ENCODE measurements at regions not wholly inside any gene's neighbourhood (a gene's known extent, or its start where the extent isn't known, plus 50 kb on each side); places are given as distances from the start of the nearest gene placed in this dataset.

DNA sequence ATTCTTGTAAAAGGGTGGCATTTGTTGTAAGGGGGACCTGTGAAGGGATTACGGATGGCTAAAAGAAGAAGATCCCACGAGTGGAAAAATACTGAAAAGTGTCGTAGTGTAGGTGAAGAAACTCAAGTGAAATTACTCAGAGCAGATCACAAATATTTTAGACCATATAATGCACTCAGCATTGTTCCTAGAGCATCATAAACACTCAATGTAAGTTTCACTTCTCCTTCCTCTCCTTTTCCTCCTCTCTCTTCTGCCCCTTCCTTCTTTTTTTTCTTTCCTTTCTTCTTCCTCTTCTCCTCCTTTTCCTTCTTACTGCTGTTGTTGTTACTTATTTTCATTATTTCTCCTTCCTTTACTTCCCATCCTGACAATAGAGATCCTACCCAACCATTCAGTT is 445.6 kb downstream of the ADAMTS20 start:
- H3K4me3 ChIP-seq (ENCODE audit: low read length) = no peak overlapping the region
- TF ChIP-seq, protein P1, sequence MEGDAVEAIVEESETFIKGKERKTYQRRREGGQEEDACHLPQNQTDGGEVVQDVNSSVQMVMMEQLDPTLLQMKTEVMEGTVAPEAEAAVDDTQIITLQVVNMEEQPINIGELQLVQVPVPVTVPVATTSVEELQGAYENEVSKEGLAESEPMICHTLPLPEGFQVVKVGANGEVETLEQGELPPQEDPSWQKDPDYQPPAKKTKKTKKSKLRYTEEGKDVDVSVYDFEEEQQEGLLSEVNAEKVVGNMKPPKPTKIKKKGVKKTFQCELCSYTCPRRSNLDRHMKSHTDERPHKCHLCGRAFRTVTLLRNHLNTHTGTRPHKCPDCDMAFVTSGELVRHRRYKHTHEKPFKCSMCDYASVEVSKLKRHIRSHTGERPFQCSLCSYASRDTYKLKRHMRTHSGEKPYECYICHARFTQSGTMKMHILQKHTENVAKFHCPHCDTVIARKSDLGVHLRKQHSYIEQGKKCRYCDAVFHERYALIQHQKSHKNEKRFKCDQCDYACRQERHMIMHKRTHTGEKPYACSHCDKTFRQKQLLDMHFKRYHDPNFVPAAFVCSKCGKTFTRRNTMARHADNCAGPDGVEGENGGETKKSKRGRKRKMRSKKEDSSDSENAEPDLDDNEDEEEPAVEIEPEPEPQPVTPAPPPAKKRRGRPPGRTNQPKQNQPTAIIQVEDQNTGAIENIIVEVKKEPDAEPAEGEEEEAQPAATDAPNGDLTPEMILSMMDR (conservative IDR thresholded peaks at IDR 0.05; ENCODE audit: low read depth, low read length) = no peak
- DNase-seq (ENCODE audit: low read depth) = no peak

DNA sequence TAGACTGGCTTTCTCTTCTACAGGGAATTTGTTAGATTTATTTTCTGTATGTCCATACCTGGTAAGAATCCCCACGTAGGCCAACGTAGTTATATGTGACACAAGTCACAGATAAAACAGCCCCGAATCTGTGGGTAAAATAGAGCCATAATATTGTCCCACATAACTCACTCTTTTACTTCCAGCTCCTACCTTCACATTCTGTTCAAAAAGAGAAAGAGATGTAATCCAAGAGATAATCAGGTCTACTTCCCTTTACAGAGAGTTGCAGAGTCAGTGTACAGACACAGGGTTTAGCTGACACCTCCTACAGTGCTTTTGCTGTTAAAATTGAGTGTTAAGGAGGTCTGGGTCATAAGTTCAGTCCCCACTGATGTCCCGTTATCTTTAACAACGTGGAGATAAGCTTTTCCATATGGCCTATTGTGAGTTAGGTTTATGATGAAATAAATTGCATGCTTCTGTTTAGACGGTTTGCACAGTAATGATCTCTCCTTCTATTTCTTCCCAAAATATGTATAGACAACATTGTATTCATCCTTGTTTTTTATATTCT is 446.5 kb downstream of the ADAMTS20 start:
- no peak for DNase-seq (ENCODE audit: low read depth)
- H3K4me3 ChIP-seq (ENCODE audit: low read length) = no peak overlapping the region
- TF ChIP-seq, protein P1 (conservative IDR thresholded peaks at IDR 0.05; ENCODE audit: low read depth, low read length) = no peak

DNA sequence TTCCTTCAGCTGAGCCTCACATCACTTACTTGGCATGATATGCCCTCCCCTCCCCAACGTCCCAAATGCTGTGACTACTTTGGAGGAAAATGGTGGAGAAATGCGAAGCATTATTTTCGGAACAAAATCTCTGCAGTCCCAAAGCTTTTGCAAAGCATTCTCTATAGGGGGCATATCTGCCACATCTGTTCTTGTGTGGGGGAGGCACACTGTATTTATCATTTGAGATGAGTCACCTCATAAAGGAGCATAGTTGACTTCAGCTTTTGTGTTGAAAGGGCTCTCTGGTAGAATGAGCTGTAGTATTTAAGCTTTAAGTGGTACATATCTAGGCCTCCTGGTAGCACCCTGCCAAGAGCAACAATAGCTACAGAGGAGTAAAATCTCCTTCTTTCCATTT is 447.5 kb downstream of the ADAMTS20 start:
- no peak overlapping the region for H3K4me3 ChIP-seq (ENCODE audit: low read length)
- DNase-seq (ENCODE audit: low read depth) = no peak
- TF ChIP-seq, protein P1 (conservative IDR thresholded peaks at IDR 0.05; ENCODE audit: low read depth, low read length) = no peak

DNA sequence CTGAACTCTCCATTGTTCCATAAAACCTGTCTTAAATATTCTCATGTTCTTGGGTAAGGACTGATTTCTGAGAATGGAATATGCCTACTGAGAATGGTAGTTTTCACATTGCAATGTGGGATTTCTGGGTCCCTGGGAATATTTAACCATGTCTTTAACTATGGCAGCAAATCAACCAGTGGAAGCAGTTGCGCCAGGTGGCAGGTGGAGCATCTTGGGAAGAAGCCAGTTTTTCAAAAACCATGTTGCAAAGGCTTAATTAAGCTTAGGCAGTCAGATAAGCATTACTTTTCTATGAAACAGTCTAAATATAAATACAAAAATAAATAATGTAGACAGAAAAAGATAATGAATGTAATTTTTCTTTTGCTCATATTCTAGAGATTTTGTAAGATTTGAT is 448.1 kb downstream of the ADAMTS20 start:
- no peak for DNase-seq (ENCODE audit: low read depth)
- no peak overlapping the region for H3K4me3 ChIP-seq (ENCODE audit: low read length)
- TF ChIP-seq, protein P1 (conservative IDR thresholded peaks at IDR 0.05; ENCODE audit: low read depth, low read length) = no peak

DNA sequence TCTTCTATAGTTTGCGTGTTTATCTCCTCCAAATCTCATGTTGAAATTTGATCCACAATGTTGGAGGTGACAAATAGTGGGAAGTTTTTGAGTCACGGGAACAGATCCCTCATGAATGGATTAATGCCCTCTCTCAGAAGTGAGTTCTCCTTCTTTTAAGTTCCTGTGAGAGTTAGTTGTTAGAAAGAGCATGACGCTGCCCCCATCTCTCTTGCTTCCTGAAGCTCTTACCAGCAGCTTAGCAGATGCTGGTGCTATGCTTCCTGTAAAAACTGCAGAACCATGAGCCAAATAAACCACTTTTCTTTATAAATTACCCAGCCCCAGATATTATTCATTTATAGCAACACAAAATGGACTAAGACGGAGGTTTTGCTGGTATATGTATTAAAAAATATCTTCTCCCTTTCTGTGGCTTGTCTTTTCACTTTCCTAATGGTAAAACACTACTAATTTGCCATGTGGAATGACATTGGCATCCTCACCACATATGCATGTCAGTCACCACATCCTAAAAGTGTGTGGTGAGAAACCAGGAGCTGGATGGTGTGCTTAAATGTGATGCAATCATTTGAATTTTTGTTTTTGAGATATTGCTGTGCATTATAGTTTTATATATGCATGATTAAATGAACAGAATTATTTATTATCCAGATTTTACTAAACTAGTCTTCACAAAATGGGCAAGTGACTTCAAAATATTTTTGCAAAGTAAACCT is 449.3 kb downstream of the ADAMTS20 start:
- DNase-seq (ENCODE audit: low read depth) = no peak
- no peak overlapping the region for H3K4me3 ChIP-seq (ENCODE audit: low read length)
- TF ChIP-seq, protein P1 (conservative IDR thresholded peaks at IDR 0.05; ENCODE audit: low read depth, low read length) = no peak

DNA sequence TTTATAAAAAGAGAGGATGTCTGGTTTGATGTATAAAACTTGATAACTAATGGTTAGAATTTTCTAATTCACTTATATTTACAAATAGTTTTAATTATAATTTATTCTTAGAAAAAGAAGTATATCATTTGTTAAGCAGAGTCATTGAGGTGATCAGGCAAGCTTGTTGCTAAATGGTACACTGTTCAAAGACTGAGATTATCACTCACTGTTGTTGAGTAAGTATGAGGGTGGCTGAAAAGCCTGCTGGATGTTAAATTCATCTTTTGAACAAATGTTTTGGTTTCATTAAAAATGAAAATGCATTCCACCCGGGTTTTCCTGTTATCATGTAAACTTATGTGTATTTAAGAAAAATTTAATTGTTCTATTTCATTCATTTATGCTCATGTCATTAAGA is 451.8 kb downstream of the ADAMTS20 start:
- H3K4me3 ChIP-seq (ENCODE audit: low read length) = no peak overlapping the region
- TF ChIP-seq, protein P1 (conservative IDR thresholded peaks at IDR 0.05; ENCODE audit: low read depth, low read length) = no peak
- no peak for DNase-seq (ENCODE audit: low read depth)

DNA sequence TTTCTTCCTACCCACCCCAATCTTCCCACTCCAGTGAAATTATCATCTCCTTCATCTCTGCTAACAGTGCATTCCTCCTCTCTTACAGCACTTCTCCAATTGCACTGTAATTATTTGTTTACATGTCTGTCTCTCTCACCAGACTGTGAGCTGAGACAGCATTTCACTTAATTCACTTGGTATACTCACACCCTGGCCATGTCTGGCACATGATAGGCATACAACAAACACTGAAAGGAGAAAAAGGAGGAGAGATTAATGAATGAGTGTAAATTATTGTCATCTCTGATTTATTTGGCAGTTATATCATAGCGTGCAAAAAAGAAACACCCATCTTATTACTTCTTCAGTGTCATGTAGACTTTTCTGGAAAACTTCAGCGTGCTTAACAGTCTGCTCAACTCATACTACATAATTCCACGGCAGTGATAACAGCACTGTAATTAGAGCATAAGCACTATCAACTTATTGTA is 452.3 kb downstream of the ADAMTS20 start:
- TF ChIP-seq, protein P1 (conservative IDR thresholded peaks at IDR 0.05; ENCODE audit: low read depth, low read length) = no peak
- H3K4me3 ChIP-seq (ENCODE audit: low read length) = no peak overlapping the region
- no peak for DNase-seq (ENCODE audit: low read depth)

All from retinal pigment epithelial cell (primary cell).